ENCODE measurements at regions not wholly inside any gene's neighbourhood (a gene's known extent, or its start where the extent isn't known, plus 50 kb on each side); places are given as distances from the start of the nearest gene placed in this dataset.
"Not testable (repeated sequence)": the region's sequence is repeated elsewhere in the genome, so short reads cannot be mapped to it uniquely, and the experiment has no call there.

GRCh38 chr6:9699888-9700287, 715.0 kb downstream of the TFAP2A start:
- H3K27me3 ChIP-seq: no peaks in the 10 kb centered on the region
- no peak for DNase-seq (ENCODE audit: low spot score in 2 of 2)
- no peaks in the 10 kb centered on the region for H3K4me1 ChIP-seq
- no peaks in the 10 kb centered on the region for H3K36me3 ChIP-seq
- intact Hi-C loops (cut with DNase I): no loop called here
- H3K27ac ChIP-seq: no peak overlapping the region
- TF ChIP-seq CTCF (IDR thresholded peaks at IDR 0.05): no peak
- no peak overlapping the region for H3K4me3 ChIP-seq
- no peaks in the 10 kb centered on the region for H3K9me3 ChIP-seq

- TF ChIP-seq CTCF (IDR thresholded peaks at IDR 0.05): no peak
- no peaks in the 10 kb centered on the region for H3K9me3 ChIP-seq
- intact Hi-C loops (cut with DNase I): no loop called here
- no peaks in the 10 kb centered on the region for H3K27me3 ChIP-seq
- H3K36me3 ChIP-seq: no peaks in the 10 kb centered on the region
- DNase-seq (ENCODE audit: low spot score in 2 of 2): no peak
- H3K4me3 ChIP-seq: no peak overlapping the region
- H3K4me1 ChIP-seq: no peaks in the 10 kb centered on the region
- no peak overlapping the region for H3K27ac ChIP-seq
Observed at GRCh38 chr6:9697263-9697931, 717.5 kb downstream of the TFAP2A start.

- no peak for DNase-seq (ENCODE audit: low spot score in 2 of 2)
- H3K27ac ChIP-seq: no peak overlapping the region
- intact Hi-C loops (cut with DNase I): no loop called here
Observed at GRCh38 chr6:9690388-9690787, 724.5 kb downstream of the TFAP2A start.

GRCh38 chr6:9680727-9681126, 734.1 kb downstream of the TFAP2A start:
- H3K27ac ChIP-seq; H3K36me3 ChIP-seq; intact Hi-C loops (cut with DNase I); H3K4me3 ChIP-seq; H3K4me1 ChIP-seq; H3K9me3 ChIP-seq; H3K27me3 ChIP-seq; DNase-seq (ENCODE audit: low spot score in 2 of 2): not testable (repeated sequence)

More at GRCh38 chr6:9690388-9690787, 724.5 kb downstream of the TFAP2A start:
- TF ChIP-seq CTCF (IDR thresholded peaks at IDR 0.05): no peak
- H3K27me3 ChIP-seq: no peaks in the 10 kb centered on the region
- H3K36me3 ChIP-seq: no peaks in the 10 kb centered on the region
- no peaks in the 10 kb centered on the region for H3K9me3 ChIP-seq
- H3K4me3 ChIP-seq: no peak overlapping the region
- no peaks in the 10 kb centered on the region for H3K4me1 ChIP-seq

GRCh38 chr6:9675122-9675521, 739.8 kb downstream of the TFAP2A start:
- no peak overlapping the region for H3K4me3 ChIP-seq
- H3K27me3 ChIP-seq: no peaks in the 10 kb centered on the region
- no peaks in the 10 kb centered on the region for H3K36me3 ChIP-seq
- TF ChIP-seq CTCF (IDR thresholded peaks at IDR 0.05): no peak
- no peak overlapping the region for H3K27ac ChIP-seq
- intact Hi-C loops (cut with DNase I): no loop called here
- no peak for DNase-seq (ENCODE audit: low spot score in 2 of 2)
- no peaks in the 10 kb centered on the region for H3K4me1 ChIP-seq
- no peaks in the 10 kb centered on the region for H3K9me3 ChIP-seq

GRCh38 chr6:9659848-9660247, 755.0 kb downstream of the TFAP2A start:
- Histone ChIP-seq H3K27ac (no peak overlapping the region), H3K36me3 (no peaks in the 10 kb centered on the region), H3K4me1 (no peaks in the 10 kb centered on the region), H3K4me3 (no peak overlapping the region), H3K27me3 (no peaks in the 10 kb centered on the region), H3K9me3 (no peaks in the 10 kb centered on the region)
- intact Hi-C loops (cut with DNase I): no loop called here
- DNase-seq (ENCODE audit: low spot score in 2 of 2): no peak
- no peak for TF ChIP-seq CTCF (IDR thresholded peaks at IDR 0.05)

Data from ascending aorta (tissue), 2 donors.